ENCODE measurements at regions not wholly inside any gene's neighbourhood (a gene's known extent, or its start where the extent isn't known, plus 50 kb on each side); places are given as distances from the start of the nearest gene placed in this dataset.

DNA sequence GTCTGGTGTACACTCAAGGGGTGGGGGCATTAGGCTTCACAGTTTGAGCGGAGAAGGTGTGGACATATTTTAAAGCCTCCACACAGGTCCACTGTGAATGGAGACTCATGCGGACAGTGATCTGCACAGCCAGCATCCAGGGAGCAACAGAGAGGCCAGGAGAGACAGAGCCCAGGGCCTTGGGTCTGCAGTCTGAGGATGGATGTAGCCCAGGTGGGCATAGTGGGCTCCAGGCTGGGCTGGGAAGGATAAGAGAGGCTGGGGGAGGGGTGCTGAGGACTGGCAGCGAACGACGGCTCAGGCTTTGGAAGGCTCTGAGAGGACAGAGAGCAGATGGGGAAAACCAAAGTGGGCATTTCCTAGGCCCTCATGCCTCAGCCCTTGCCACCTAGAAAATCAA lies 128.8 kb downstream of the PAPOLA start:
- no peak overlapping the region for H3K4me3 ChIP-seq (ENCODE audit: low read depth, low read length)
- no peak for DNase-seq (ENCODE audit: low read depth)
- TF ChIP-seq, protein P1, sequence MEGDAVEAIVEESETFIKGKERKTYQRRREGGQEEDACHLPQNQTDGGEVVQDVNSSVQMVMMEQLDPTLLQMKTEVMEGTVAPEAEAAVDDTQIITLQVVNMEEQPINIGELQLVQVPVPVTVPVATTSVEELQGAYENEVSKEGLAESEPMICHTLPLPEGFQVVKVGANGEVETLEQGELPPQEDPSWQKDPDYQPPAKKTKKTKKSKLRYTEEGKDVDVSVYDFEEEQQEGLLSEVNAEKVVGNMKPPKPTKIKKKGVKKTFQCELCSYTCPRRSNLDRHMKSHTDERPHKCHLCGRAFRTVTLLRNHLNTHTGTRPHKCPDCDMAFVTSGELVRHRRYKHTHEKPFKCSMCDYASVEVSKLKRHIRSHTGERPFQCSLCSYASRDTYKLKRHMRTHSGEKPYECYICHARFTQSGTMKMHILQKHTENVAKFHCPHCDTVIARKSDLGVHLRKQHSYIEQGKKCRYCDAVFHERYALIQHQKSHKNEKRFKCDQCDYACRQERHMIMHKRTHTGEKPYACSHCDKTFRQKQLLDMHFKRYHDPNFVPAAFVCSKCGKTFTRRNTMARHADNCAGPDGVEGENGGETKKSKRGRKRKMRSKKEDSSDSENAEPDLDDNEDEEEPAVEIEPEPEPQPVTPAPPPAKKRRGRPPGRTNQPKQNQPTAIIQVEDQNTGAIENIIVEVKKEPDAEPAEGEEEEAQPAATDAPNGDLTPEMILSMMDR (conservative IDR thresholded peaks at IDR 0.05; ENCODE audit: low read depth, low read length) = no peak

DNA sequence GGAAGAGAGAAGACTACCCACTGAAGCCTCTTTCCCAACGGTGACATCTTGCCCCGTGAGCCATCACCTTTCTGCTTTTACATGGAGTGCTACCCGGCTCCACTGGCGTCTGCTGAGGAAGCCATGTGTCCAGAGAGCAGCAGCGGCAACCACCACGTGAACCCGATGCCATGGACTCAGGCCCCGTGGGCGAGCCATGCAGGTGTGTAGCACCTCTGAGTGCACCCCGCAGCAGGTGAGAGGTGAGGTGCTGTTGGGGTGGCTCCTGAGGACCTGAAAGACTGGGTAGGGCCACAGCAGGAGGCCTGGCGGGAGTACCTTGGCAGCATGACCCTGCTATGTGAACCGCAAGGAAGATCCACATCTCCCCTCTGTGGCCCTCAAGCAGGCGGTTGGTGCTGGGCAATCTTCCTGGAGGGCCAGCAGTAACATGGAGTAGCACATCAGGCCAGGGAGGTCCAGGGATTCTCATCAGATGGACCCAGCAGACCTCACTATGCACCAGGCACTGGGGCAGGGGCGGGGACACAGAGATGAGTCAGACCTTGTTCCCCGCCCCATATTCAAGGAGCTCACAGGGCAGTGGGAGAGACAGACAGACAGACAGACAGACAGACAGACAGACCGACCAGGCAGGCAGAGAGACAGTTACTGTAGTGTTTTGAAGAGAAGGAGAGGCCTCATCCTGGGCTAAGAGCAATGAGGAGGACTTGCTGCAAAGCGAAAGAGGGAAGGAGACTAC lies 129.6 kb downstream of the PAPOLA start:
- TF ChIP-seq, protein P1 (conservative IDR thresholded peaks at IDR 0.05; ENCODE audit: low read depth, low read length) = no peak
- DNase-seq (ENCODE audit: low read depth) = no peak
- H3K4me3 ChIP-seq (ENCODE audit: low read depth, low read length) = no peak overlapping the region

DNA sequence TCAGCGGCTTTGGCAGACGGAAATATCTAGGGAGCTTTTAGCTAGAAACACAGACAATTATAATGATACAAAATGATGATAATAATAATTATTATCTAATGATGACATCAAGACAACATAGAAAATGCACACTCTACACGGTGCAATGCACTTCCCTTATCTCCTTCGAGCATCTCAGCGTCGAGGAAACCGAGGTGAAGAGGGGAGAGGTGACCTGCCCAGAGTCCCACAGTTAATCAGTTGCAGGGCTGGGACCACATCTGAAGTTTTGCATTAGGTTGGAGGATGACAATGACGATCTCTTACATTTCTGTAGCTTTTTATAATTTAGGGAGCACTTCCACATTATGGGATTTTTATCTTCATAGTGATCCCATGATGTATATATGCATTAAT lies 130.2 kb downstream of the PAPOLA start:
- DNase-seq (ENCODE audit: low read depth) = no peak
- no peak overlapping the region for H3K4me3 ChIP-seq (ENCODE audit: low read depth, low read length)
- TF ChIP-seq, protein P1 (conservative IDR thresholded peaks at IDR 0.05; ENCODE audit: low read depth, low read length) = no peak

DNA sequence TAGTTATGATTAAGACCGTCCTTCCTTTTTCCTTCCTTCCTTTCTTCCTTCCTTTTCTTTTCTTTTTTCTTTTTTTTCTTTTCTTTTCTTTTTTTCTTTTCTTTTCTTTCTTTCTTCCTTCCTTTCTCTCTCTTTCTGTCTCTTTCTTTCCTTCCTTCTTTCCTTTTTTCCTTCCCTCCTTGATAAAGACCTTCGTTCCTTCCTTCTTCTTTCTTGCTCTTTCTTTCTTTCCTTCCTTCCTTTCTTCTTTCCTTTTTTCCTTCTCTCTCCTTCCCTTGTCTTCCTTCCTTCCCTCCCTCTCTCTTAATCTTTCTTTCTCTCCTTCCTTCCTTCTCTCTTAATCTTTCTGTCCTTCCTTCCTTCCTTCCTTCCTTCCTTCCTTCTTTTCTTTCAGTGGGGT lies 130.9 kb downstream of the PAPOLA start:
- TF ChIP-seq, protein P1 (conservative IDR thresholded peaks at IDR 0.05; ENCODE audit: low read depth, low read length) = no peak
- no peak for DNase-seq (ENCODE audit: low read depth)
- H3K4me3 ChIP-seq (ENCODE audit: low read depth, low read length) = no peak overlapping the region

DNA sequence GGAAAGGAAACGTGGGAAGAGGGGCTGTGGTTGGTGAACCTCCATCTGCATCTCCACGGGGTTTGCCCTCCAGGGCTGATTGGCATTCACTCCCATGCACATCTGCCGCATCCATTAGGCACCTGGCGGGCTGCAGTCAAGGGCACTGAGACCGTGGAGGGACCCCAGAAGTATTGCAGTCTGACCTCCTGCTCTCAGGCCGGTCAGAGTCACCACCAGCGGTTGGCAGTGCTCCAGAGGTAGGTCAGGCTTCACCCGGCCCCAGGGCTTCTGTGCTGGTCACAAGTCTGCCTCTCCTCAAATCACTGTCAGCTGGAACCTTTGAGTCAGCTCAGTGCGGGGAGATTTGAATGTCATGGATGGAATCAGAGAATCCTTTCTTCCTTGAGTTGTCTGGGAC lies 132.3 kb downstream of the PAPOLA start:
- TF ChIP-seq, protein P1 (conservative IDR thresholded peaks at IDR 0.05; ENCODE audit: low read depth, low read length) = no peak
- no peak for DNase-seq (ENCODE audit: low read depth)
- H3K4me3 ChIP-seq (ENCODE audit: low read depth, low read length) = no peak overlapping the region

DNA sequence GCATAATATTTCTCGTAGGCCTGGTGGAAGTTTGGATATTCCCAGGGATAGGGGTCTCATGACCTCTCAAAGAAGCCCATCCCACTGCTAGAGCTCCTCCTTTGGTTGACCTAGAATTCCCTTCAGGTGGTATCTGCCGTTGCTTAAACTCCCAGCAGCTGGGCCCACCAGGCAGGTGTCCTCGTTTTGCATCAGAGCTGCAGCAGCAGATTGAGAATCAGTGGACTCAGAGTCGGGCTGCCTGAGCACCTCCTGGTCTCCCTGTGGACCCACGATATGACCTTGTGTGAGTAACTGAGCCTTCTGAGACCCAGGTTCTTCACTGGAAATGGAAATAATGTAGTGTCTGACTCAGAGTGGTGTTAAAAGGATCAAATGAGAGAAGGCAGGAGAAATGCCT lies 132.7 kb downstream of the PAPOLA start:
- no peak overlapping the region for H3K4me3 ChIP-seq (ENCODE audit: low read depth, low read length)
- DNase-seq (ENCODE audit: low read depth) = no peak
- TF ChIP-seq, protein P1 (conservative IDR thresholded peaks at IDR 0.05; ENCODE audit: low read depth, low read length) = no peak

DNA sequence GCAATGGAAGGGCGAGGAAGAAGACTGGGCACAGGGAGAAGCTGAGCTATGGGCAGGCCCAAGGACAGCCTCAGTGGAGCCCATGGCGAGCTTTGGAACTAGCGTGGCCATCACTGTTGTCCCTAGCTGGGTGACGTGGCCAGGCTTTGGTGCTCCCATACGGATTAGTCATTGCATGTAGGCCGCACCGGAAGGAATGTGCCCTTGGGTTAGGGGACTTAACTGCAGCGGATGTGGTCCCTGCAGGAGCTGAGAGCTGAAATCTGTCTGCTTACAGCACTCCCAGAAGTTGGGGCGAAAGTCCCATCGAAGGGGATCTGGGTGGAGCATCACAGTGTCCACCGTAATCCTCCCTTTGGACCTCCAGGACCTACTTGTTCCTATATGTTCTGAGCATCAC lies 133.7 kb downstream of the PAPOLA start:
- TF ChIP-seq, protein P1 (conservative IDR thresholded peaks at IDR 0.05; ENCODE audit: low read depth, low read length) = no peak
- no peak for DNase-seq (ENCODE audit: low read depth)
- H3K4me3 ChIP-seq (ENCODE audit: low read depth, low read length) = no peak overlapping the region
